PC-9 (cell line): ENCODE measurements at regions not wholly inside any gene's neighbourhood (a gene's known extent, or its start where the extent isn't known, plus 50 kb on each side); places are given as distances from the start of the nearest gene placed in this dataset.

Experiments
- BruUV-seq: library from RNA; stranded (reverse); fragments of 400-500 nt; replicated peaks from 2 replicates; lab custom pipeline; 2021; lab: Mats Ljungman, UMichigan
- CTCF ChIA-PET: fragments of 300-600 bp; sonication (Branson Sonifier 250); formaldehyde crosslinking; loops from one replicate; lab custom pipeline; 2022; ENCODE audit warnings: antibody characterized with exemption; lab: Charles Lee
- POLR2A ChIA-PET: fragments of 300-600 bp; sonication (Branson Sonifier 250); formaldehyde crosslinking; loops from one replicate; lab custom pipeline; 2022; ENCODE audit warnings: antibody characterized with exemption; ENCODE audit not compliant: unreplicated experiment; lab: Charles Lee
- DNase-seq, 2 experiments: peaks; one replicate each; pipeline versions ENCODE4 v3.0.0 to v3.0.0-alpha.2; 2015 to 2022; ENCODE audit warnings: mixed read lengths in 1 of 2
- H2AFZ ChIP-seq: fragments of 200-600 bp; sonication (generic); 2 replicates; pipeline ENCODE4 v1.8.1; 2017; ENCODE audit warnings: antibody characterized with exemption
- H3F3A ChIP-seq: fragments of 200-600 bp; sonication (generic); 2 replicates; pipeline ENCODE4 v1.8.1; 2017; ENCODE audit warnings: antibody characterized with exemption, mild to moderate bottlenecking, low read depth; ENCODE audit not compliant: insufficient read depth
- H3K27ac ChIP-seq: fragments of 200-600 bp; sonication (generic); 2 replicates; pipeline ENCODE4 v1.6.1; 2016; ENCODE audit warnings: mixed run types
- H3K27me3 ChIP-seq: fragments of 200-600 bp; sonication (generic); 2 replicates; pipeline ENCODE4 v1.6.1; 2016; ENCODE audit warnings: low read depth, mixed run types; ENCODE audit not compliant: insufficient read depth
- H3K36me3 ChIP-seq: fragments of 200-600 bp; sonication (generic); 2 replicates; pipeline ENCODE4 v1.6.1; 2016; ENCODE audit warnings: low read depth, mixed run types
- H3K4me1 ChIP-seq: fragments of 200-600 bp; sonication (generic); replicated peaks from 2 replicates; pipeline ENCODE4 v1.6.1; 2016; ENCODE audit warnings: mixed run types; ENCODE audit not compliant: insufficient read depth
- H3K4me2 ChIP-seq: fragments of 200-600 bp; sonication (generic); 2 replicates; pipeline ENCODE4 v1.6.1; 2017; ENCODE audit warnings: mixed run types
- H3K4me3 ChIP-seq: fragments of 200-600 bp; sonication (generic); 2 replicates; pipeline ENCODE4 v1.6.1; 2016; ENCODE audit warnings: mixed run types
- H3K79me2 ChIP-seq: fragments of 200-600 bp; sonication (generic); 2 replicates; pipeline ENCODE4 v1.6.1; 2017; ENCODE audit warnings: low read depth, mixed run types
- H3K9me2 ChIP-seq: fragments of 200-600 bp; sonication (generic); 2 replicates; pipeline ENCODE4 v1.8.1; 2017; ENCODE audit warnings: mild to moderate bottlenecking; ENCODE audit not compliant: insufficient read depth
- H3K9me3 ChIP-seq: fragments of 200-600 bp; sonication (generic); 2 replicates; pipeline ENCODE4 v1.8.1; 2016; ENCODE audit warnings: low read depth; ENCODE audit not compliant: insufficient read depth
- H4K20me1 ChIP-seq: fragments of 200-600 bp; sonication (generic); 2 replicates; pipeline ENCODE4 v1.8.1; 2017; ENCODE audit not compliant: insufficient read depth
- CTCF ChIP-seq: fragments of 200-600 bp; sonication (generic); conservative IDR thresholded peaks from 2 replicates; pipeline ENCODE4 v1.6.1; 2017; ENCODE audit warnings: mixed run types, antibody characterized with exemption, mild to moderate bottlenecking, moderate library complexity
- EZH2 ChIP-seq: fragments of 200-600 bp; sonication (generic); IDR thresholded peaks from 2 replicates; pipeline ENCODE4 v1.8.0; 2017; ENCODE audit warnings: antibody characterized with exemption, low read depth
- intact Hi-C: fragments of 100-400 bp; cut with micrococcal nuclease; formaldehyde crosslinking; loops from one replicate; pipeline ENCODE4 v1.10.0; 2022; ENCODE audit not compliant: unreplicated experiment

- Histone ChIP-seq H3K9me2 (no peaks in the 10 kb centered on the region), H3K27ac (no peak overlapping the region), H2AFZ (no peak overlapping the region), H3K4me3 (no peak overlapping the region), H3K4me2 (no peak overlapping the region), H3K36me3 (no peaks in the 10 kb centered on the region), H3K79me2 (no peaks in the 10 kb centered on the region), H3K4me1 (no peaks in the 10 kb centered on the region), H3K9me3 (no peaks in the 10 kb centered on the region), H3F3A (no peaks in the 10 kb centered on the region), H3K27me3 (no peaks in the 10 kb centered on the region), H4K20me1 (no peaks in the 10 kb centered on the region)
- TF ChIP-seq CTCF, result no peak
- ChIA-PET CTCF (no interaction called here), POLR2A (no interaction called here)
- no peak for DNase-seq
- BruUV-seq, result no TSS peak
- intact Hi-C loops, result no loop called here
Observed at GRCh38 chr10:124313374-124313773, 105.3 kb downstream of the OAT start.

- Histone ChIP-seq H3K4me2 (no peak overlapping the region), H3F3A (no peaks in the 10 kb centered on the region), H3K36me3 (no peaks in the 10 kb centered on the region), H3K9me3 (no peaks in the 10 kb centered on the region), H3K4me1 (no peaks in the 10 kb centered on the region), H3K79me2 (no peaks in the 10 kb centered on the region), H2AFZ (no peak overlapping the region), H3K4me3 (no peak overlapping the region), H3K27me3 (no peaks in the 10 kb centered on the region), H3K27ac (no peak overlapping the region), H4K20me1 (no peaks in the 10 kb centered on the region), H3K9me2 (no peaks in the 10 kb centered on the region)
- ChIA-PET CTCF (no interaction called here), POLR2A (no interaction called here)
- intact Hi-C loops, result no loop called here
- DNase-seq, result no peak
- no TSS peak for BruUV-seq
- no peak for TF ChIP-seq EZH2
- no peak for TF ChIP-seq CTCF
Observed at GRCh38 chr10:124308811-124309210, 109.9 kb downstream of the OAT start.

- ChIA-PET CTCF (no interaction called here), POLR2A (no interaction called here)
- no peaks in the 10 kb centered on the region for H3K36me3 ChIP-seq
- no peak overlapping the region for H3K4me2 ChIP-seq
- no peaks in the 10 kb centered on the region for H3K9me3 ChIP-seq
- no peaks in the 10 kb centered on the region for H4K20me1 ChIP-seq
- intact Hi-C loops, result no loop called here
- no peak overlapping the region for H2AFZ ChIP-seq
- no peaks in the 10 kb centered on the region for H3K9me2 ChIP-seq
- BruUV-seq, result no TSS peak
- H3K4me1 ChIP-seq, result no peaks in the 10 kb centered on the region
- no peaks in the 10 kb centered on the region for H3F3A ChIP-seq
- no peak for TF ChIP-seq CTCF
- no peak for TF ChIP-seq EZH2
- H3K27me3 ChIP-seq, result no peaks in the 10 kb centered on the region
- no peak overlapping the region for H3K27ac ChIP-seq
- no peak overlapping the region for H3K4me3 ChIP-seq
- no peak for DNase-seq
- no peaks in the 10 kb centered on the region for H3K79me2 ChIP-seq
Observed at GRCh38 chr10:124308056-124308645, 110.6 kb downstream of the OAT start.
